Thyroid gland (tissue), 4 donors: ENCODE measurements at regions not wholly inside any gene's neighbourhood (a gene's known extent, or its start where the extent isn't known, plus 50 kb on each side); places are given as distances from the start of the nearest gene placed in this dataset.

Source experiments
- DNase-seq, 2 donors: peaks; one replicate each; pipeline ENCODE4 v3.0.0-alpha.2; 2019
- H3K27ac ChIP-seq, 3 donors: fragments of 200-600 bp; sonication (generic); 1 replicate in 2 of 3; 2 replicates in 1 of 3; pipeline ENCODE4 v1.5.1; 2016 to 2019; ENCODE audit warnings: mild to moderate bottlenecking in 1 of 3, moderate library complexity in 1 of 3
- H3K27me3 ChIP-seq: fragments of 200-600 bp; sonication (generic); one replicate; pipeline ENCODE4 v1.5.1; 2019
- H3K36me3 ChIP-seq, 2 donors: fragments of 200-600 bp; sonication (generic); one replicate each; pipeline ENCODE4 v1.5.1; 2016 to 2019
- H3K4me1 ChIP-seq, 2 donors: fragments of 200-600 bp; sonication (generic); one replicate each; pipeline ENCODE4 v1.5.1; 2017 to 2019
- H3K4me3 ChIP-seq, 3 donors: fragments of 200-600 bp; sonication (generic); replicated peaks in 1 of 3; 1 replicate in 2 of 3; 2 replicates in 1 of 3; pipeline ENCODE4 v1.5.1; 2016; ENCODE audit warnings: mild to moderate bottlenecking in 1 of 3
- H3K9me3 ChIP-seq: fragments of 200-600 bp; sonication (generic); one replicate; pipeline ENCODE4 v1.5.1; 2017
- CTCF ChIP-seq, 6 experiments: fragments of 200-600 bp in 3 of 6; fragments of 450-650 bp in 3 of 6; sonication (generic) in 3 of 6; IDR thresholded peaks; one replicate each; pipeline ENCODE4 v1.5.1; 2016 to 2019; ENCODE audit warnings: antibody characterized with exemption in 6 of 6, mild to moderate bottlenecking in 2 of 6, inconsistent platforms in 1 of 6, moderate library complexity in 1 of 6
- POLR2A ChIP-seq, 2 donors: fragments of 450-650 bp; IDR thresholded peaks; one replicate each; pipeline ENCODE4 v1.6.1; 2017; ENCODE audit warnings: antibody characterized with exemption in 2 of 2, mild to moderate bottlenecking in 2 of 2, moderate library complexity in 1 of 2
- WGBS, 2 donors: methylation state at CpG; one replicate each; pipeline ENCODE4 v1.1.5; 2017; 5-methylcytosine and 5-hydroxymethylcytosine counted together
- intact Hi-C: fragments of 100-400 bp; cut with DNase I; formaldehyde crosslinking; loops from one replicate; pipeline ENCODE4 v1.15.1; 2023

GRCh38 chr5:1726956-1727355, 72.7 kb downstream of the MRPL36 start:
- no peak overlapping the region for H3K4me3 ChIP-seq
- WGBS, 2 donors: 94 to 96% methylated on average over 10 to 11 of the region's 11 CpGs
- H3K27ac ChIP-seq: no peak overlapping the region
- H3K4me1 ChIP-seq: no peaks in the 10 kb centered on the region
- intact Hi-C loops: no loop called here
- no peaks in the 10 kb centered on the region for H3K36me3 ChIP-seq
- H3K9me3 ChIP-seq: no peaks in the 10 kb centered on the region
- no peak for TF ChIP-seq CTCF (IDR thresholded peaks at IDR 0.05)
- TF ChIP-seq POLR2A (IDR thresholded peaks at IDR 0.05): no peak
- no peaks in the 10 kb centered on the region for H3K27me3 ChIP-seq
- no peak for DNase-seq

- H3K27me3 ChIP-seq: no peaks in the 10 kb centered on the region
- no peak for DNase-seq
- H3K4me3 ChIP-seq: no peak overlapping the region
- WGBS, 2 donors: 86 to 89% methylated on average over 10 to 11 of the region's 11 CpGs
- H3K9me3 ChIP-seq: no peaks in the 10 kb centered on the region
- H3K4me1 ChIP-seq: no peaks in the 10 kb centered on the region
- H3K36me3 ChIP-seq: no peaks in the 10 kb centered on the region
- no peak for TF ChIP-seq POLR2A (IDR thresholded peaks at IDR 0.05)
- TF ChIP-seq CTCF (IDR thresholded peaks at IDR 0.05): no peak
- H3K27ac ChIP-seq: no peak overlapping the region
- intact Hi-C loops: no loop called here
Observed at GRCh38 chr5:1726469-1726865, 73.2 kb downstream of the MRPL36 start.

GRCh38 chr5:1725641-1726468, 73.8 kb downstream of the MRPL36 start:
- WGBS, 2 donors: 55 to 62% methylated on average over 31 to 39 of the region's 41 CpGs
- intact Hi-C loops: no loop called here
- Histone ChIP-seq H3K4me1 (no peaks in the 10 kb centered on the region), H3K27ac (no peak overlapping the region), H3K9me3 (no peaks in the 10 kb centered on the region), H3K27me3 (no peaks in the 10 kb centered on the region), H3K36me3 (no peaks in the 10 kb centered on the region), H3K4me3 (no peak overlapping the region)
- no peak for DNase-seq
- TF ChIP-seq CTCF (IDR thresholded peaks at IDR 0.05) (no peak), POLR2A (IDR thresholded peaks at IDR 0.05) (no peak)

GRCh38 chr5:1724822-1725602, 74.6 kb downstream of the MRPL36 start:
- peak in 1 of 2 donors; percentile 8 for DNase-seq
- 54 to 61% methylated on average over 21 to 33 of the region's 41 CpGs for WGBS, 2 donors
- no peak overlapping the region for H3K4me3 ChIP-seq
- no peak for TF ChIP-seq CTCF (IDR thresholded peaks at IDR 0.05)
- TF ChIP-seq POLR2A (IDR thresholded peaks at IDR 0.05): no peak
- no peak overlapping the region for H3K27ac ChIP-seq
- no peaks in the 10 kb centered on the region for H3K27me3 ChIP-seq
- no peaks in the 10 kb centered on the region for H3K9me3 ChIP-seq
- H3K36me3 ChIP-seq: no peaks in the 10 kb centered on the region
- no peaks in the 10 kb centered on the region for H3K4me1 ChIP-seq
- intact Hi-C loops: no loop called here
